GM21447 (cell line): ENCODE measurements at regions not wholly inside any gene's neighbourhood (a gene's known extent, or its start where the extent isn't known, plus 50 kb on each side); places are given as distances from the start of the nearest gene placed in this dataset.

Experiments used
- ATAC-seq: cut with Tn5 transposase; IDR thresholded peaks from one replicate; pipeline ENCODE4 v1.9.1; 2021; ENCODE audit not compliant: unreplicated experiment

GRCh38 chr11:108994887-108995286 is 330.0 kb downstream of the DDX10 start:
- ATAC-seq, result no peak

GRCh38 chr11:108997826-108998225 is 333.0 kb downstream of the DDX10 start:
- no peak for ATAC-seq

- ATAC-seq, result no peak
Observed at GRCh38 chr11:109000531-109000930, 335.7 kb downstream of the DDX10 start.

GRCh38 chr11:109001585-109001984 is 336.7 kb downstream of the DDX10 start:
- no peak for ATAC-seq

GRCh38 chr11:109012991-109013390 is 348.1 kb downstream of the DDX10 start:
- ATAC-seq, result no peak

GRCh38 chr11:109015283-109015682 is 350.4 kb downstream of the DDX10 start:
- no peak for ATAC-seq

- ATAC-seq, result no peak
Observed at GRCh38 chr11:109016724-109017123, 351.9 kb downstream of the DDX10 start.

- ATAC-seq, result no peak
Observed at GRCh38 chr11:109017489-109017888, 352.6 kb downstream of the DDX10 start.

GRCh38 chr11:109018639-109019038 is 353.8 kb downstream of the DDX10 start:
- ATAC-seq, result no peak

GRCh38 chr11:109019342-109019936 is 354.6 kb downstream of the DDX10 start:
- ATAC-seq, result no peak

- no peak for ATAC-seq
Observed at GRCh38 chr11:109023036-109023435, 358.2 kb downstream of the DDX10 start.

GRCh38 chr11:109026891-109027489 is 362.1 kb downstream of the DDX10 start:
- ATAC-seq, result no peak

- no peak for ATAC-seq
Observed at GRCh38 chr11:109027851-109028250, 363.0 kb downstream of the DDX10 start.

- ATAC-seq, result no peak
Observed at GRCh38 chr11:109029927-109030326, 365.1 kb downstream of the DDX10 start.

- ATAC-seq, result no peak
Observed at GRCh38 chr11:109033627-109034338, 368.9 kb downstream of the DDX10 start.

GRCh38 chr11:109034339-109034696 is 369.4 kb downstream of the DDX10 start:
- ATAC-seq, result no peak

- ATAC-seq, result no peak
Observed at GRCh38 chr11:109035284-109035683, 370.4 kb downstream of the DDX10 start.

GRCh38 chr11:109036011-109036410 is 371.1 kb downstream of the DDX10 start:
- no peak for ATAC-seq

GRCh38 chr11:109037856-109038780 is 373.2 kb downstream of the DDX10 start:
- no peak for ATAC-seq

- ATAC-seq, result no peak
Observed at GRCh38 chr11:109039611-109040010, 374.7 kb downstream of the DDX10 start.

GRCh38 chr11:109040303-109040702 is 375.4 kb downstream of the DDX10 start:
- ATAC-seq, result no peak
